Uterus (tissue), 2 donors: ENCODE measurements at regions not wholly inside any gene's neighbourhood (a gene's known extent, or its start where the extent isn't known, plus 50 kb on each side); places are given as distances from the start of the nearest gene placed in this dataset.

ENCODE experiments used
- CTCF ChIP-seq, 4 experiments: fragments of 200-600 bp in 2 of 4; fragments of 450-650 bp in 2 of 4; sonication (generic) in 2 of 4; IDR thresholded peaks; one replicate each; pipeline ENCODE4 v1.5.1; 2016 to 2019; ENCODE audit warnings: antibody characterized with exemption in 4 of 4, mild to moderate bottlenecking in 2 of 4, moderate library complexity in 1 of 4
- POLR2A ChIP-seq, 2 donors: fragments of 450-650 bp; IDR thresholded peaks; one replicate each; pipeline ENCODE4 v1.6.1; 2016; ENCODE audit warnings: antibody characterized with exemption in 2 of 2, mild to moderate bottlenecking in 1 of 2, moderate library complexity in 1 of 2

- TF ChIP-seq CTCF (IDR thresholded peaks at IDR 0.05) (no peak), POLR2A (IDR thresholded peaks at IDR 0.05) (no peak)
These were observed 81.1 kb downstream of the TRIB2 start for GRCh38 chr2:12797815-12798214.
